A673 (cell line): ENCODE measurements at regions not wholly inside any gene's neighbourhood (a gene's known extent, or its start where the extent isn't known, plus 50 kb on each side); places are given as distances from the start of the nearest gene placed in this dataset.

Source experiments
- BruUV-seq: library from RNA; stranded (reverse); fragments of 400-500 nt; replicated peaks from 2 replicates; lab custom pipeline; 2021; lab: Mats Ljungman, UMichigan
- CTCF ChIA-PET: fragments of 300-600 bp; sonication (Branson Sonifier 250); formaldehyde crosslinking; loops from one replicate; lab custom pipeline; 2022; ENCODE audit warnings: antibody characterized with exemption; lab: Charles Lee
- POLR2A ChIA-PET: fragments of 300-600 bp; sonication (Branson Sonifier 250); formaldehyde crosslinking; loops from one replicate; lab custom pipeline; 2022; ENCODE audit warnings: antibody characterized with exemption; ENCODE audit not compliant: low non-redundant PET; lab: Charles Lee
- DNase-seq: peaks from one replicate; pipeline ENCODE4 v3.0.0-alpha.2; 2015; ENCODE audit warnings: low spot score
- H3K27ac ChIP-seq: fragments of 200-600 bp; sonication (generic); 2 replicates; pipeline ENCODE4 v1.5.1; 2016; ENCODE audit warnings: mixed run types, low read depth, mild to moderate bottlenecking, mixed read lengths, antibody characterized with exemption, low read length; ENCODE audit not compliant: poor library complexity, severe bottlenecking
- H3K27me3 ChIP-seq: fragments of 200-600 bp; sonication (generic); replicated peaks from 2 replicates; pipeline ENCODE4 v1.6.1; 2017; ENCODE audit warnings: mixed run types, low read depth, mild to moderate bottlenecking, mixed read lengths, antibody characterized with exemption, low read length; ENCODE audit not compliant: insufficient read depth, poor library complexity
- H3K36me3 ChIP-seq: fragments of 200-600 bp; sonication (generic); 2 replicates; pipeline ENCODE4 v1.6.1; 2016; ENCODE audit warnings: mixed run types, mild to moderate bottlenecking, mixed read lengths, antibody characterized with exemption, low read length; ENCODE audit not compliant: insufficient read depth, poor library complexity, severe bottlenecking
- H3K4me1 ChIP-seq: fragments of 200-600 bp; sonication (generic); 2 replicates; pipeline ENCODE4 v1.6.1; 2017; ENCODE audit warnings: mixed run types, mild to moderate bottlenecking, mixed read lengths, antibody characterized with exemption, low read length; ENCODE audit not compliant: insufficient read depth, poor library complexity, severe bottlenecking
- H3K4me3 ChIP-seq: fragments of 200-600 bp; sonication (generic); 2 replicates; pipeline ENCODE4 v1.5.1; 2016; ENCODE audit warnings: low read depth, mixed run types, mild to moderate bottlenecking, mixed read lengths, low read length; ENCODE audit not compliant: poor library complexity, severe bottlenecking
- H3K9me3 ChIP-seq: fragments of 200-600 bp; sonication (generic); 2 replicates; pipeline ENCODE4 v1.6.1; 2016; ENCODE audit warnings: mixed run types, low read depth, mild to moderate bottlenecking, mixed read lengths, antibody characterized with exemption, low read length; ENCODE audit not compliant: poor library complexity, severe bottlenecking
- EZH2 ChIP-seq: fragments of 200-600 bp; sonication (generic); IDR thresholded peaks from 2 replicates; pipeline ENCODE4 v1.6.1; 2017; ENCODE audit warnings: borderline replicate concordance, low read depth, mild to moderate bottlenecking, mixed read lengths, antibody characterized with exemption, low read length; ENCODE audit not compliant: poor library complexity, severe bottlenecking
- intact Hi-C: fragments of 100-400 bp; cut with micrococcal nuclease; formaldehyde crosslinking; loops from one replicate; pipeline ENCODE4 v1.10.0; 2022; ENCODE audit not compliant: unreplicated experiment
- TF ChIP-seq, protein P1 (sequence below): fragments of 300-800, 200-600 bp; sonication (generic); conservative IDR thresholded peaks from 2 replicates; pipeline ENCODE4 v1.5.1; 2017; ENCODE audit warnings: low read depth, mild to moderate bottlenecking, antibody characterized with exemption, low read length, moderate library complexity, mixed read lengths

GRCh38 chr1:55702064-55702463 is 486.9 kb upstream of the USP24 start:
- Histone ChIP-seq H3K36me3 (no peaks in the 10 kb centered on the region), H3K9me3 (no peaks in the 10 kb centered on the region), H3K4me1 (no peaks in the 10 kb centered on the region), H3K27me3 (no peaks in the 10 kb centered on the region), H3K4me3 (no peak overlapping the region), H3K27ac (no peak overlapping the region)
- intact Hi-C loops = no loop called here
- ChIA-PET POLR2A (no interaction called here), CTCF (interaction anchor here (0.6 kb wide), 1 partner anchor 11 kb away, joined by 3 read pairs; no protein-coding TSS in a partner anchor)
- BruUV-seq = no TSS peak
- peak; percentile 49 for DNase-seq
- TF ChIP-seq, protein P1, sequence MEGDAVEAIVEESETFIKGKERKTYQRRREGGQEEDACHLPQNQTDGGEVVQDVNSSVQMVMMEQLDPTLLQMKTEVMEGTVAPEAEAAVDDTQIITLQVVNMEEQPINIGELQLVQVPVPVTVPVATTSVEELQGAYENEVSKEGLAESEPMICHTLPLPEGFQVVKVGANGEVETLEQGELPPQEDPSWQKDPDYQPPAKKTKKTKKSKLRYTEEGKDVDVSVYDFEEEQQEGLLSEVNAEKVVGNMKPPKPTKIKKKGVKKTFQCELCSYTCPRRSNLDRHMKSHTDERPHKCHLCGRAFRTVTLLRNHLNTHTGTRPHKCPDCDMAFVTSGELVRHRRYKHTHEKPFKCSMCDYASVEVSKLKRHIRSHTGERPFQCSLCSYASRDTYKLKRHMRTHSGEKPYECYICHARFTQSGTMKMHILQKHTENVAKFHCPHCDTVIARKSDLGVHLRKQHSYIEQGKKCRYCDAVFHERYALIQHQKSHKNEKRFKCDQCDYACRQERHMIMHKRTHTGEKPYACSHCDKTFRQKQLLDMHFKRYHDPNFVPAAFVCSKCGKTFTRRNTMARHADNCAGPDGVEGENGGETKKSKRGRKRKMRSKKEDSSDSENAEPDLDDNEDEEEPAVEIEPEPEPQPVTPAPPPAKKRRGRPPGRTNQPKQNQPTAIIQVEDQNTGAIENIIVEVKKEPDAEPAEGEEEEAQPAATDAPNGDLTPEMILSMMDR = peak; percentile 67
- no peak for TF ChIP-seq EZH2

GRCh38 chr1:55700359-55701130 is 485.4 kb upstream of the USP24 start:
- CTCF ChIA-PET = no interaction called here
- H3K4me1 ChIP-seq = no peaks in the 10 kb centered on the region
- POLR2A ChIA-PET = no interaction called here
- intact Hi-C loops = no loop called here
- no peak overlapping the region for H3K27ac ChIP-seq
- no peak for TF ChIP-seq EZH2
- TF ChIP-seq, protein P1 = no peak
- H3K9me3 ChIP-seq = no peaks in the 10 kb centered on the region
- H3K36me3 ChIP-seq = no peaks in the 10 kb centered on the region
- no TSS peak for BruUV-seq
- no peaks in the 10 kb centered on the region for H3K27me3 ChIP-seq
- no peak for DNase-seq
- no peak overlapping the region for H3K4me3 ChIP-seq

- H3K27ac ChIP-seq = no peak overlapping the region
- intact Hi-C loops = no loop called here
- BruUV-seq = no TSS peak
- H3K4me1 ChIP-seq = no peaks in the 10 kb centered on the region
- H3K27me3 ChIP-seq = no peaks in the 10 kb centered on the region
- ChIA-PET POLR2A (no interaction called here), CTCF (no interaction called here)
- no peaks in the 10 kb centered on the region for H3K9me3 ChIP-seq
- no peaks in the 10 kb centered on the region for H3K36me3 ChIP-seq
- no peak overlapping the region for H3K4me3 ChIP-seq
- no peak for DNase-seq
- TF ChIP-seq EZH2 = no peak
- TF ChIP-seq, protein P1 = no peak
Measured at GRCh38 chr1:55699228-55699627, 484.1 kb upstream of the USP24 start.
